A673 (cell line): ENCODE measurements at regions not wholly inside any gene's neighbourhood (a gene's known extent, or its start where the extent isn't known, plus 50 kb on each side); places are given as distances from the start of the nearest gene placed in this dataset.

Source experiments
- EZH2 ChIP-seq: fragments of 200-600 bp; sonication (generic); IDR thresholded peaks from 2 replicates; pipeline ENCODE4 v1.6.1; 2017; ENCODE audit warnings: borderline replicate concordance, low read depth, mild to moderate bottlenecking, mixed read lengths, antibody characterized with exemption, low read length; ENCODE audit not compliant: poor library complexity, severe bottlenecking
- TF ChIP-seq, protein P1 (sequence below): fragments of 300-800, 200-600 bp; sonication (generic); conservative IDR thresholded peaks from 2 replicates; pipeline ENCODE4 v1.5.1; 2017; ENCODE audit warnings: low read depth, mild to moderate bottlenecking, antibody characterized with exemption, low read length, moderate library complexity, mixed read lengths

- TF ChIP-seq, protein P1, sequence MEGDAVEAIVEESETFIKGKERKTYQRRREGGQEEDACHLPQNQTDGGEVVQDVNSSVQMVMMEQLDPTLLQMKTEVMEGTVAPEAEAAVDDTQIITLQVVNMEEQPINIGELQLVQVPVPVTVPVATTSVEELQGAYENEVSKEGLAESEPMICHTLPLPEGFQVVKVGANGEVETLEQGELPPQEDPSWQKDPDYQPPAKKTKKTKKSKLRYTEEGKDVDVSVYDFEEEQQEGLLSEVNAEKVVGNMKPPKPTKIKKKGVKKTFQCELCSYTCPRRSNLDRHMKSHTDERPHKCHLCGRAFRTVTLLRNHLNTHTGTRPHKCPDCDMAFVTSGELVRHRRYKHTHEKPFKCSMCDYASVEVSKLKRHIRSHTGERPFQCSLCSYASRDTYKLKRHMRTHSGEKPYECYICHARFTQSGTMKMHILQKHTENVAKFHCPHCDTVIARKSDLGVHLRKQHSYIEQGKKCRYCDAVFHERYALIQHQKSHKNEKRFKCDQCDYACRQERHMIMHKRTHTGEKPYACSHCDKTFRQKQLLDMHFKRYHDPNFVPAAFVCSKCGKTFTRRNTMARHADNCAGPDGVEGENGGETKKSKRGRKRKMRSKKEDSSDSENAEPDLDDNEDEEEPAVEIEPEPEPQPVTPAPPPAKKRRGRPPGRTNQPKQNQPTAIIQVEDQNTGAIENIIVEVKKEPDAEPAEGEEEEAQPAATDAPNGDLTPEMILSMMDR: no peak
- no peak for TF ChIP-seq EZH2
Measured at GRCh38 chr1:213533125-213533524, 454.6 kb upstream of the PROX1 start.
